HG02798 (cell line): ENCODE measurements at regions not wholly inside any gene's neighbourhood (a gene's known extent, or its start where the extent isn't known, plus 50 kb on each side); places are given as distances from the start of the nearest gene placed in this dataset.
A peak's percentile ranks its signal among the peaks of the same experiment; 100 is the strongest.

Experiments
- ATAC-seq: cut with Tn5 transposase; IDR thresholded peaks from one replicate; pipeline ENCODE4 v1.9.1; 2021; ENCODE audit warnings: mild to moderate bottlenecking; ENCODE audit not compliant: unreplicated experiment, poor library complexity

DNA sequence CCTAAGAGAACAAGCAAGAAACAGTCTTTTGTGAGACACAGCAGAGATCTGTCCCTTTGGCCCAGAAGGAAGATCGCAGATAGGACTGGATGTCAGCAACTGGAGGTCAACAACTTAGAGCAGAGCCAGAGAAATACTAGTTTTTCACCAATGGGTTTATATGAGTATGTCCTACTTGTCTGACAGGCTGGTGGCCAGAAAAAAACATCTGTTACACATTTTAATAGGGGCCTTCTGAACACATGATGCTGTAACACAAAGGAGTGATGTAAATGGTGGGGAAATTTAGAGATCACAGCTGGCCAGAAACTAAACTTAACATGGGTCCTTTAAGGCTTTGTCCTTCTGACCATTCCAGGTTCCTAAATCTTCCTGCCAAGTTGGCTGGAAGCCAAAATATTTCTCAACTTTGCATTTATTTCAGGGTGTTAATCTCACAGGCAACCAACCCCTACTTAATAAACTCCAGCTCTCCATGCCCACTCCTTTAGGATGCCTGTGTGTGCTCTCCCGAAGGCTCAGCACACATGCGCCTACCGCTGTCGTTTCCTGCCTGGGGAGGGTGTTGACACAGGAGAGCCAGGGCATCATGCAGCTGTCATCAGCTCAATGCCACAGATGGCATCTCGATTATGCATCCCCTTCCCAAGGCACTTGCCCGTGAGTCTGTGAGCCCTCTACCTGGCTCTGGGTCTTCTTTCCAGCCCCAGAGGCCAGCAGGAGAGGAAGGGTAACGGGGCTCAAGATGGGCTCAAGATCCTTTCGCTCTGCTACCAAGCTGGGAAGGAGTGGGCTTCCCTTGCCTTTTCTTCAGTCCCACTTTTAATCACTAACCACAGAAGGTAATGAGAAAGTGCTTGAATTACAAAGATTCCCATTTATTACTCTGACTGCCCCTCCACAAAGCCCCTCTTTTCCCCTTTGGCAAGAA, 252.5 kb downstream of the ETAA1 start:
- no peak for ATAC-seq

DNA sequence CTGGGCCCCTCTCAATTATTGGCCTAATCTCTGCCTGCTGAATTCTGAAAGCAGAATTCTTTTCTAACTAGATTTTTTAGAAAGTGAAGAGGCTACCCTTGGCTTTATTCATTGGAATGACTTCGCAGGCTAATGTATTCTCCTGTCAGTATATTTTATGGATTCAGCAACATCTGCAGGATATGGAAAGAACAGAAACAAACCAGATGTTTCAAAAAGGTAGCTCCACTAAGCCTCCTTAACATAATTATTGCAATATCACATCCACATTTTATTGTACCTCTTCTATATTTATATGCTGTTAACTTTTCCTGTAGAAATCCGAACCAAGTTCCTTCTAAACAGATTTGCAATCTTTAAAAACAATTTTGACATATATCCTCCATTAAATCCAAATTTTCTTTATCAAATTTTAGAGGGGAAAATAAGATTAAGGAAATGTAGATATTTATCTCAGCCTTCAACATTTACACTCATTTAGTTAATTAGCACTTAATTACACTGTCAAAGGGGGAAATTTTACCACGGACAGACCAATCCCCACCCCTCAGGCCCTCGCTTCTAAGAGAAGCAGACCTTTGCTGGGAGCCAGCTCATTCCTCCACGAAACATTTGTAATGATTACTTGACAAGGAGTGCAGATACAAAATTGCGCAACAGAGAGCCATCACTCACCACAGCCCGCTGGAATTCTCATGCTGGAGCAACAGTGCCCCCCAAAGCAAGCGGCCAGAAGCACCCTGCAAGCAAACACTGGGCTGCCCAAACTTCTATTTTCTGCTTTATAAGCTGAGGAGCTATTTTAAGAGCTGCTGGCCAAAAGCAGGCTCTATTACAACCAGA, 253.4 kb downstream of the ETAA1 start:
- ATAC-seq, result no peak

DNA sequence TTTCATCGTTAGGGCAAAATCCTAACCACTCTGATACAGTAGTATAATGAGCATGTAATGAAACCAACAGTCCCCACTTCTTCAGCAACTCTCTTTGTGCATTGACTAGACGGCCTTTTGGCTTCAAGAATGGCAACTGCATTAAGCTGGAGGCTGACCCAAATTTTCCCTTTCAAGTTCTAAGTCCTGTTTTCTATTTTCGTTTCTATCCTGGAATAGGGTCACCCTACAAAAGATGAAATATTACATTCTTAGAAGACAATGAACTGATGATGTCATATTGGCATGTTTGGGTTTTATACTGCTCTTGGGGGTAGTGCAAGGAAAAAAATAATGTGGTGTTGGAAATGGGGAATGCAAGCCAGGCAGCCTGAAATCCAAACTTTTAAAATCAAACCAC, 254.4 kb downstream of the ETAA1 start:
- no peak for ATAC-seq

DNA sequence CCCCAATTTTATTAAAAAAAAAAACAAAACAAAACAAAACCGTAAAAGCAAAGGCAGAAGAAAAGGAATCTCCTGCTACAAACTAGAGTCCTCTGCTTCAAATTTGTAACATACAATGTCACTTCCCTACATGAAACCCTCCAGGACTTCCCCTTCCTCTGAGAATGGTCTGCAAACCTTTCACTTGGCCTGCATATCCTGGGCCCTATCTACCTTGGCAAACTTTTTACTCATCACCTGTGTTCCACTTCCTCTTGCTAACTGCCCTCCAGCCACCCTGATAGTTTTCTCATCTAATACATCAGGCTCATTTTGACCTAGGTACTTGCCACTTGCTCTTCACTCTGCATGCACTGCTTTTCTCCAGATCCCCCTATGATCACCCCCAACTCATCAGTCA, 255.5 kb downstream of the ETAA1 start:
- no peak for ATAC-seq

DNA sequence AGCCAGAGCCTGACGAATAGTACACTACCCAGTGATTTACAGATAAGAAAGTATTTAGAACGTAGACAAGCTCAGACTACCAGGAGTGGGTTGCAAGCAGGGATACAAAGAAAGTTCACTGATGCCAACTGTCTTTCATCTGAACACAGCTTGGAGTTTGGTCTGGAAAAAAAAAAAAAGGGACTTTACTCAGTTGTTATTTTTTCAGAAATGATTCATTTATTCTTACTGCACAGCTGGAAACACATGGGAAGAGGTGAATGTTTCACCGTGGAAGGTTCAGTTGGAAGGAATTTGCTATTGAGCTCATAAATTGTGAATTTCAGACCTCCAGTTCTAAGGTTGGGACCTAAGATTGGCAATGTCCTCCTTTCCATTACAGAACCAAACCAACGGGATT, 259.7 kb downstream of the ETAA1 start:
- no peak for ATAC-seq

DNA sequence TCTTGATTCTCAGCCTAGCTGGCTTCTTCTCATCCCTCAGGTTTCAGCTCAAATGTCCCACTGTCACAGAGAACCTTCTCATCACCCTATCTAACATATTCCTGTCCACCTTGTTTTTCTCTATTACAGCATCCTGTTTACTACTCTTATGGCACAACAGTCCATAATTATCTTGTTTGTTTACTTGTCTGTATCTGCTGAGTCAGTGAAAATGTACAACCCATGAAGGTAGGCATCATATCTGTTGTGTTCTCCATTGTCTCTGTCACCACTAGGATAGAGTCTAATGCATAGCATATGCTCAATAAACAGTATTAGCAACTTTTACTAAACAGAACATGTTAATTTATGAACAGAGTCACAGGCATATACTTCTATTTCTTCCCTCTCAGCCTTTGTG, 261.7 kb downstream of the ETAA1 start:
- ATAC-seq, result no peak

DNA sequence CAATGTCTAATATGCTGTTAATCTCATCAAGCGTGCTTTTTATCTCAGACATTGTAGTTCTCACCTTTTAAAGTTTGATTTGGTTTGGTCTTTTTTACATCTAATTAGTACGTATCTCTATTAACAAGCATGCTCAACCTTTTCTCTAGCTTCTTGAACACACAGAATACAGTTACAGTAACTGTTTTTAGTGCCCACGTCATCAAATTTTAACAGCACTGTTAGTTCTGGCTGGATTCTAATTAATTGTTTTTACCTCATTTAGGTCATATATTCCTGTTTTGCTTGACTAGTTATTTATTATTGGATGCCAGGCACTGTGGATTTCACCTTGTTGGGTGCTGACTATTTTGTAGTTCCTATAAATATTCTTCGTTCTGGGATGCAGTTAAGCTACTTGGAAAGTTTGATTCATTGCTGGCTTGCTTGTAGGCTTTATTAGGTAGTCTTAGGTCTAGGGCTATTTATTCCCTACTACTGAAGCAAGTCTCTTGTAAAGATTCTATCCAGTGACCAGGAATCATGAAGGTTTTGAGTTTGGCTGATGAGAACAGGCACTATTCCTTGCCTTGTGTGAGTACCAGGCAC, 263.0 kb downstream of the ETAA1 start:
- ATAC-seq, result no peak

DNA sequence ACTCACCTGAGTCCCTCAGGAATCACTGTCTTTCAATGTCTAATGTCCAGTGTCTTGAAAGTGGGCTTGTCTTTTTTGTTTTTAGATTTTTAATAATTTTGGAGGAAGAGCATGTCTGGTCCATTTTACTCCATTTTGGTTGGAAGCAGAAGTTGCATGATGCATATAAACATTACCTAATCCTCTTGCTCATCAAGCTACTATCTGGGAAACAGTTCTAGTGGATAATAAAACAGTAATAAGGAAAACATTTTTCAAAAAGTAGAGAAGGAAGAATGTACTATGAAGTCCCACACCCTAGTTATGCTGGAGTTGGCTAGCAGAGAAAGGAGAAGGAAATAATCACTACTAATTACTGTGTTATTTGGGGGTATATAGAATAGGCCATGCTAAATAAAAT, 263.7 kb downstream of the ETAA1 start:
- no peak for ATAC-seq

DNA sequence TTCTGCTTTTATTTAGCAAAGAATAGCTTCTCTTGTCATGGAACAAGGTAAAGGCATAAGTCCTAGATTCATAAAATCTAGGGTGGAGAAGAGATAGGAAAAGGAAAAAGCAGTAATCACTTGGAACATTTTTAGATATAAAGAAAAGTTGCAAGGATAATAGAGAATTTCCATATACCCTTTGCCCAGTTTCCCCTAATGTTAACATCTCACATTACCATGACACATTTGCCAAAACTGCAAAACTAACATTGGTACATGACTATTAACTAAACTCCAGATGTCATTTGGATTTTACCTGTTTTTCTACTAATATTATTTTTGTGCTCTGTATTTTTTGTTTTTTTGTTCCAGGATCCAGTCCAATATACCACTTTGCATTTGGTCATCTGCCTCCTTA, 265.1 kb downstream of the ETAA1 start:
- ATAC-seq, result no peak

DNA sequence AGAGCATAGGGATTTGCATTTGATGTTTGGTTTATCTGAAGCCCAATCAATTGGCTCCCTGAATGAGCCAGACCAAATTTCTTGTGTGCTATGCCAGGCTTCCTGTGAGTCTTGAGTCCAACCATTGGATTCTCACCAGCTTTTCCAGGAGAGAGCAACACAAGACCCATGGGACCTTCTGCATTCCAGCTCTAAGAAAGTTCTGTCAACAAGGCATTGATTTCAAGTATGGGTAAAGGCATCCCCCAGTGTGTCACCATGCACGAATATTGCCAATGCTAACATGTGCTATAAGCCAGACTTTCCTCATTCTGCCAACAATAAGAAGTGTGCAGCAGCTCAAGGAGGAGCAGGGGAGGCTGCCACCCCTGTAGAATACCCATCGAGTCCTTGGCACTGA, 266.6 kb downstream of the ETAA1 start:
- no peak for ATAC-seq

DNA sequence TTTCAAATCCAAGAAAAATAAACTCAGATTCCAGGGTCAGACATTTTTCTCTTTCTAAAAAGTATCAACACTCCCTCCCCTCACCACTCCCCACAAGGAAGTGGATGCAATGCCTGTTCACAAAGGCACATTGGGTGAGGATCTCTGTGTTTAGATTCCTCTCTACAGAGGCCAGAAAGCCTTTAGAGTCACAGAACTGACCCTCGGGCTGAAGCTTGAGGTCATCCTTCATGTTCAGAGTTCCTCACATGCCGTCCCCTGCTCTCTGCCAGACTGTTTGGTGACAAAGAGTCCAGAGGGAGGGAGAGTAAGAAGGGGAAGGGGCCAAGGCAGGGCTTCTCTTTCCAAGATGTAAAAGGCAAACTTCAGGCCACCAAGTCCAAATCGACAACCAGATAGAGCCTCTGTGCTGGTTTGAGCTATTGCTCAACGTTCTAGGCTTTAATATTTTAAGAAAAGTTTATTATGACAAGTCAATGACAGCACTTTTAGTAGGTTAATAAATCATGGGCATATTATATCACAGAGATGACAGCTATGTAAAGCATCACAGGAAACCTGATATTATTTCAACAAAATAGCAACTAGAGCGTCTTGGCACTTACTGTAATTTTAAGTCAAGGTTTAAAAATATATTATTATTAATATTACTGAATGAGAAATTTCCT, 269.4 kb downstream of the ETAA1 start:
- no peak for ATAC-seq

DNA sequence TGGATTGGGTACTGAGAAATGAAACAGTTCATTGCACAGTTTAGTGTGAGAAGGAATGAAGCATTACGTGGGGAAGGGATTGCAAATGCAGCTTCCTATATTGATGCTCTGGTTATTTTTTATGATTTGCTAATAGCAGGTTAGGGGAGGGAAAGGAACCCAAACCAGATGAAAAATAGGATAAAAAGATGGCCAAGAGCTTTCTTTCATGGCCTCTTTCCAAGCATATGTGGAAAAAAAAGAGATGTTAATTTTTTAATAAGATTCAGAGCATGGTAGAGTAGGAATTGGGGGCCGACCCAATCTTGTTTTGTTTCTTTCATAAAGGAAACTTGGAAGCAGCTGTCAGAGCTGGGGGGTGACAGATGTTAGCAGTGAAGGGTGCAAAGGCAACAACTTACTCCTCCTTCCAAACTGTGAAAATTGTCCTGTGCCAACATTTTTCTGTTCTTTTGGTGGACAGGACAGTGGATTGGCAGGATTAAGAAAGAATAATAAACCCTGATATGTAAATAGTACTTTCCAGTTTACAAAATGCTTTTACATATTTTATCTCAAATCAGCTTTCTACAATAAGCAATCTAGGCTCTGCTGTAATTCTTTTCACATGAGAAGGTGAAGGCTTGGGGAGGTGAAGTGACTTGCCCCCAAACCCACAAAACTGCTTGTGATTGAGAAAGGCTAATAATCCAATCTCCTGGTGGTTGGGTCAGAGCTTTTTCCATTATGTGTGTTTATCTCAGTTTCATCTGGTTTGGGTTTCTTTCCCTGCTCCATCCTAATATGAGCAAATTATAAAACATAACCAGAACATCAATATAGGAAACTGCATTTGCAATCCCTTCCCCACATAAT, 270.1 kb downstream of the ETAA1 start:
- no peak for ATAC-seq

DNA sequence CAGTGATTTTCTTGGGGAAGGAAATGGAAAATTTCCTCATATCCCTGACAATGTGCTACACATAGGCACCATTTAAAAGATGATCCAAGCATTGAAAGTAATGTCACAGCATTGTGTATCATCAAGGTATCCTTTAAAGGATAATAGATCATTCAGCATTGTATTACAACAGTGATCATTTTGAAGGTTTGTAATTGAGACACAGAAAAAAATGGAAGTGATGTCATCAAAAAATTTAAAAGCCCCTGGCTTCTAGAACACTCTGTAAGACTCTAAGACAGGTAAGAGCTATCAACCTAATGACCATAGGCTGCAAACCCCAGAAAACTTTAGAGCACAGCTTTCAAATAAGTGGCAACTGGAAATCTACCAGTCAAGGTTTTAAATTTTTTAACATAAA, 271.4 kb downstream of the ETAA1 start:
- ATAC-seq, result no peak

DNA sequence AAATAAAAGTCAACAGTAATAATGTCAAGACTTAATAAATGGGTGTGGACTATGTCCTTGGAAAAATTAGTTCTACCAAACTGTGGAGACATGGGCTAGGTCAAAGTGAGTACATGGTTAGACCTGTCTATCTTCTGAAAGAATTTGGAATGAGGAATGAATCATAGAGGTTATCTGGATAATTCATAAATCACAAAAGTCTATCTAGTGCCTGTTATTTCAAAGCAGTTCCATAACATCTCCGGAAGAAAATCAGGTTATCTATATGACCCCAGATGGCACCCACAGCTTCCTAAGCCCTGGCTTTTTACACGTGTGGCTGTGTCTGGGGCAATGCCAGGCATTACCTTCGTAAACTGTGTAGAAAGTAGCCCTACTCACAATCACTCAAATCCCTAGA, 272.0 kb downstream of the ETAA1 start:
- ATAC-seq, result no peak

DNA sequence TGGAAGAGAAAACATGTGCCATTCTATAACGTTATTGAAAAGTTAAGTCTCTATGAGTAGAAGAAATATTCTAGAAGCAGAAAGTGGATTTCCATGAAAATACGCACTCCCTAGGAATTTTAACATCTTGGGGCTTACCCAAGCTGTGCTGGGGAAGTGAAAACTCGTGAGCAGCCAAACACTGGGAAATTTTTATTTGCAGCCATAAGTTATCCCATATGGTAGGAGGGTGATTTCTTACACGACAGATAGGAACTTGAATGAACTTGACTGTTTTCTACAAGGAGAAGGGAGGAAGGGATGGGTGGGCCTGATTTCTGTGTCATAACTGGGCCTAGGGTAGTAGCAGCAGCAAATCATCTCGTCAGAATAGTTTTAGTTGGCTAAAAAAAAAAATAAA, 272.6 kb downstream of the ETAA1 start:
- ATAC-seq, result no peak

DNA sequence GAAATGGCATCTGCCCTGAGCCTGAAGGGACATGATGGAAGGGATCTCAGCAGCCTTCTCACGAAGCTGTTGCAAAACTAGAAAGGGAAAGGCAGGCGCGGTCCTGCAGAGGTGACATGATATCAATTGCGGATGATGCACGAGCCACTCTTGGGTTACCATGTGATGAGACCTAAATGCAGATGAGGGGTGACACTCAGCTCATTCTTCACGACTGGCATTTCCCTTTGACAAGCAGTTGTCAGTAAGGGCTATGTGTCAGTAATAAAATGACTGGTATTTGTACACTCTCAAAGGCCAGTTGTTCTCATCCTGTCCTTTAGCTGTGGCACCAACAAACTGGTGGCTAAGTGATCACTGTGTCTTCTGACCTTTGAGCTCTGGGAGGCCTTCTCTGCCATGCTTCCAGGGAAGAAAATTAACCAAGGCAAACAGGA, 273.6 kb downstream of the ETAA1 start:
- no peak for ATAC-seq

DNA sequence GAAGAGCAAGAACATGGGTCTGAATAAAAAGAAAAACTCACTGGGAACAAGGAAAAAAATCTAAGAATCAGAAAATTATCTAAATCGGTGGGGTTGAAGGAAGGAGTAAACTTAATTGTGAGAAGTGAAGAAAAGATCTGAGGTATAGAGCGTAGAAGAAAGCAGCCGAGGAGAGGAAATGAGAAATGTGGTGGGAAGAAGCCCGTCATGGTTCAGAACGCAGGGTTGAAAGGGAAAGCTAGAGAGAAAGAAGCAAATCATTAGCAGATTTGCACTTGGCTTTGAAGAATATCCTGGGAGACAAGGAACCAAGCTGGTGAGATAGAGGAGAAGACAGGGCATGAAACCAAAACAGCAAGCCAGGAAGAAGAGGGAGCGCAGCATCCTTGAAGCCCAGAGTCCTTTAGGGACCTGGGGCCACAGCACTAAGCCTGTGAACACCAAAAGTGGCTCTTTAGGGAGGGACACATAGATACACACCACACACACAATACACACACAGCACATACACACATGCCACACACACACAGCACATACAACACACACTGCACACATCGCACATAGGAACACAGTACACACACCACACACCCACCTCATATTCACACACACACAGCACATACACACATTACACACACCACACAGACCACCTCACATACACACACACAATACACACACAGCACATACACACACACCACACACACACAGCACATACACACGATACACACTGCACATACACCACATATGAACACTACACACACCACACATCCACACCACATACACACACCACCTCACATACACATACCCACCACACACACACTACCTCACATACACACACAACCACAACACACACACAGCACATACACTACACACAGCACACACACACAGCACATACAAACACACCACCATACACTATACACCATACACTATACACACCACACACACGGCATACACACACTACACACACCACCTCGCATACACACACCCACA, 274.6 kb downstream of the ETAA1 start:
- peak; percentile 42 for ATAC-seq

DNA sequence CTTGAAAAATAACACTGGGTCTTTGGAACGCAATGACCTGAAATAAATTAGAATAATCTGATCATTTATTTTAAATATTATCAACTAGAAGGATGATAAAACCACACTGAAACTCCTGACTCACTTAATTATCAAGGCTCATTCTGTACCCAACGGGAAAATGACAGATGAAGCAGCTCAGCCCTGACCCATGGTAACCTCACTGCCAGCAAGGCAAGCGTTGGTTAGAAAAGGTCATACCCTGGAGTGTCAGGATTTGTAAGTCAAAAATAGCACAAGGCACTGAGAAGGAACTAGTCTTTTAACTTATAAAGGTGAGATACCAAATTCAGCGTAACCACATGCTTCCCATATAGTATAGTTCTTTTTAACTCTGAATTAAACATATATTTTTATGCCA, 277.5 kb downstream of the ETAA1 start:
- no peak for ATAC-seq
